Esophagus (tissue), 2 donors: ENCODE measurements at regions not wholly inside any gene's neighbourhood (a gene's known extent, or its start where the extent isn't known, plus 50 kb on each side); places are given as distances from the start of the nearest gene placed in this dataset.

Experiments used
- H3K27ac ChIP-seq, 2 donors: one replicate each; pipeline ENCODE4 v1.5.1; 2013; ENCODE audit warnings: low read depth in 2 of 2, mild to moderate bottlenecking in 2 of 2, inconsistent platforms in 1 of 2, low read length in 1 of 2, moderate library complexity in 1 of 2
- H3K27me3 ChIP-seq, 2 donors: one replicate each; pipeline ENCODE4 v1.6.1; 2013; ENCODE audit warnings: low read length in 2 of 2, control low read depth in 1 of 2, mild to moderate bottlenecking in 1 of 2; ENCODE audit not compliant: insufficient read depth in 2 of 2, control insufficient read depth in 1 of 2
- H3K36me3 ChIP-seq, 2 donors: one replicate each; pipeline ENCODE4 v1.6.1; 2013; ENCODE audit warnings: low read length in 1 of 2; ENCODE audit not compliant: control insufficient read depth in 2 of 2, insufficient read depth in 2 of 2
- H3K4me1 ChIP-seq, 2 donors: one replicate each; pipeline ENCODE4 v1.6.1; 2013; ENCODE audit warnings: low read length in 1 of 2; ENCODE audit not compliant: control insufficient read depth in 2 of 2, insufficient read depth in 2 of 2
- H3K4me3 ChIP-seq, 2 donors: one replicate each; pipeline ENCODE4 v1.5.1; 2013; ENCODE audit warnings: low read length in 2 of 2, mild to moderate bottlenecking in 2 of 2, low read depth in 1 of 2, moderate library complexity in 1 of 2
- H3K9me3 ChIP-seq, 2 donors: one replicate each; pipeline ENCODE4 v1.6.1; 2013; ENCODE audit warnings: mild to moderate bottlenecking in 2 of 2, low read depth in 1 of 2, low read length in 1 of 2, moderate library complexity in 1 of 2; ENCODE audit not compliant: control insufficient read depth in 2 of 2, insufficient read depth in 1 of 2
- WGBS, 2 donors: extraction: QIAGEN DNeasy Blood & Tissue Kit; methylation state at CpG; one replicate each; pipeline ENCODE4 v1.1.7; 2013; 5-methylcytosine and 5-hydroxymethylcytosine counted together
- donor health status: healthy with polysubstance abuse.
- donor health status: Bipolar disorder and iron deficiency.

GRCh38 chr5:142445266-142445665 lies 120.4 kb upstream of the SPRY4 start:
- H3K27me3 ChIP-seq: no peaks in the 10 kb centered on the region
- 92% methylated on average over 5 of the region's 5 CpGs for WGBS, 2 donors
- H3K36me3 ChIP-seq: no peaks in the 10 kb centered on the region
- H3K4me1 ChIP-seq: no peaks in the 10 kb centered on the region
- no peak overlapping the region for H3K27ac ChIP-seq
- no peaks in the 10 kb centered on the region for H3K9me3 ChIP-seq
- H3K4me3 ChIP-seq: no peak overlapping the region

- H3K27me3 ChIP-seq: no peaks in the 10 kb centered on the region
- H3K36me3 ChIP-seq: no peaks in the 10 kb centered on the region
- no peaks in the 10 kb centered on the region for H3K4me1 ChIP-seq
- H3K9me3 ChIP-seq: no peaks in the 10 kb centered on the region
- no peak overlapping the region for H3K4me3 ChIP-seq
- H3K27ac ChIP-seq: no peak overlapping the region
- WGBS, 2 donors: 31 to 44% methylated on average over 12 of the region's 12 CpGs
Measured at GRCh38 chr5:142441616-142442015, 116.8 kb upstream of the SPRY4 start.

DNA sequence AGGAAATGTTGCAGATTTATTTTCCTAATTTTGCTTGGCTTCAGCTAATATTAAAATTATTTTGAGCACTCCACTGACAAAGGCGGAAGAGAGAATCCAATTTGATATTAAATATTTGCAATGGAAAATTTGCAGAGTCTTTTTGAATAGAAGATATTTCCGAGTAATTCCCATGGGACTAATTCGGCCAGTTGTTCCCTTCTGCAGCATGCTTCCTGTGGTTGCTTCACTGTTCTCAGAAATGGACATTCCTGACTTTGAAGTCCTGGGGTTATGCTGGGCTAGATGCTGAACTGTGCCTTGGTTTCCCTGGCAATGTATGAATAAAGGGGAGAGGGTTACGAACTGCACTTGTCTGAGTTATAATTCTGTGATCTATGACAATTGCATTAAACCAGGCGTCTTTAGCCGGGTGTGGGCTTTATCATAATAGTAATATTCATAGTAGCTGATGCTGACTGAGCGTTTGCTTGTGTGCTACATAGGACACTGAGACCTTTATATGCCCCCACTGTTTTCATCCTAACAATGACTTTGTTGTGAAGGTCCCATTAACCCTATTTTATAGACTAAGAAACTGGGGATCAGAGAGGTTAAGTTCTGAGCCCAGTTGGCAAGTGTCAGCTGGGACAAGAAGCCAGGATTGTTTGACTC lies 114.5 kb upstream of the SPRY4 start:
- Histone ChIP-seq H3K27me3 (no peaks in the 10 kb centered on the region), H3K4me3 (no peak overlapping the region), H3K27ac (no peak overlapping the region), H3K4me1 (no peaks in the 10 kb centered on the region), H3K9me3 (no peaks in the 10 kb centered on the region), H3K36me3 (no peaks in the 10 kb centered on the region)
- WGBS, 2 donors: 68 to 74% methylated on average over 7 of the region's 7 CpGs

DNA sequence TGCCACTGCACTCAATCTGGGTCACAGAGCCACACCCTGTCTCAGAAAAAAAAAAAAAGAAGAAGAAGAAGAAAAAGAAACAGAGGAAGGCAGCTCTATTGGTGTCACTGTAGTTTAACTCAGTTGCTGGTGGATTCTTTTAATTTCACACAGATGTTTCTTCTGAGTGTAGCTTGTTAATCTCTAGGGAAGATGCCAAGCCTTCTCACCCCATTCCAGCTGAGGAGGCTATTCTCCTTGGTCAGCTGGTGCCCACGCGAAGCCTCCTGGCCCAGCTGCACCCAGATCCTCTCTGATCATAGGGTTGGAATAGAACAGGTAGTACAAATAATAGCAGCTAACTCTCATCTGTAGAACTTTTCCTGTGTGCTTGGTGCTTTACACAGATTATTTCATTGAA lies 113.8 kb upstream of the SPRY4 start:
- Histone ChIP-seq H3K27ac (no peak overlapping the region), H3K4me1 (no peaks in the 10 kb centered on the region), H3K4me3 (no peak overlapping the region), H3K27me3 (no peaks in the 10 kb centered on the region), H3K36me3 (no peaks in the 10 kb centered on the region), H3K9me3 (no peaks in the 10 kb centered on the region)
- WGBS, 2 donors: 82 to 84% methylated on average over 2 of the region's 2 CpGs

- Histone ChIP-seq H3K36me3 (no peaks in the 10 kb centered on the region), H3K27ac (no peak overlapping the region), H3K27me3 (no peaks in the 10 kb centered on the region), H3K4me3 (no peak overlapping the region), H3K4me1 (peaks cover 0 to 1% of the 10 kb centered on the region in 2 donors), H3K9me3 (no peaks in the 10 kb centered on the region)
- WGBS, 2 donors: 71 to 77% methylated on average over 4 of the region's 4 CpGs
Measured at GRCh38 chr5:142437563-142437962, 112.7 kb upstream of the SPRY4 start.

DNA sequence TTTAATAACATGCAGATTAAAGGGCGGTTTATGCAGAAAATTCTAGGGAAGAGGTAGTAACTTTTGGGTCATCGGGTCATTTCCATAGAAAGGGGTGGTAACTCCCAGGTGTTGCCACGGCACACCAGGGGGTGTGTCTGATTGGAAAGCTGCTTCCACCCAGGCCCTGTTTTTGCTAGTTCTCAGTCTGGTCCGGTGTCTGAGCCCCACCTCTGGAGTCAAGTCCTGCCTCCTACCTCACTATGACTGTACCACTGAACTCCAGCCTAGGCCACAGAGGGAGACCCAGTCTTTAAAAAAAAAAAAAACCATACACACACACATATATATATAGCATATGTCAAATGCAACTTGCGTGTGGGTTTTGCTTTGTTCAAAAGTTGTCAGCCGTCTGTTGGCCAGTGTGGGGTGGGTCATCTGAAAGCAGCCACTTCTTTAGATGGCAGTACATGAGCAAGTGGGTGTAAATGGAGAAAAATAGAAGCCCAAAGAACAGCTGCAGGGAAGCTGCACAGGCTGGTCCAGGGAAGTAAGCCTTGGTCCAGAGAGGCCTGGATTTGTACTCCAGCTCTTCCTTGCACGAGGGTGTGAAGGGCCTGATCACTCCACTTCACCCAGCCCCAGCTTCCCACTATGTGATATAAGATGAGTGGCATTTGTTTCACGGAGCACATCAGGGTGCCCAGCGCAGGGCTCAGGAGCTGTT lies 110.7 kb upstream of the SPRY4 start:
- no peak overlapping the region for H3K27ac ChIP-seq
- no peaks in the 10 kb centered on the region for H3K36me3 ChIP-seq
- H3K4me1 ChIP-seq: peaks cover 0 to 5% of the 10 kb centered on the region in 2 donors
- no peaks in the 10 kb centered on the region for H3K9me3 ChIP-seq
- H3K4me3 ChIP-seq: no peak overlapping the region
- 82 to 88% methylated on average over 9 of the region's 9 CpGs for WGBS, 2 donors
- H3K27me3 ChIP-seq: no peaks in the 10 kb centered on the region

DNA sequence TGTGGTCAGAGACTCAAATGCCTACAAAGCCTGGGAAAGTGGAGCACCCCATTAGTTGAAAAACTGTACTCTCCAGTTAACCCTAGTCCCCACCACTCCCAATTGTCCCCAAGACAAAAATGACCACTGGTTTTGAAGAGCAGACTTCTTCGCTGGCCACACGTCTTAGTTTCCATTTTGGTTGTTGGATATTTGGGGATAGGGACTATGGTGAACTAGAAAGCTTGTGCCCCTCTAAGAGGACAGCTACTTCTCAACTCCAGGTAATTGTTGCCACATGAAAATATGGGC lies 109.4 kb upstream of the SPRY4 start:
- Histone ChIP-seq H3K4me1 (peaks cover 0 to 5% of the 10 kb centered on the region in 2 donors), H3K4me3 (no peak overlapping the region), H3K27ac (no peak overlapping the region), H3K36me3 (no peaks in the 10 kb centered on the region), H3K9me3 (no peaks in the 10 kb centered on the region), H3K27me3 (no peaks in the 10 kb centered on the region)
- 87 to 98% methylated on average over 2 of the region's 2 CpGs for WGBS, 2 donors

DNA sequence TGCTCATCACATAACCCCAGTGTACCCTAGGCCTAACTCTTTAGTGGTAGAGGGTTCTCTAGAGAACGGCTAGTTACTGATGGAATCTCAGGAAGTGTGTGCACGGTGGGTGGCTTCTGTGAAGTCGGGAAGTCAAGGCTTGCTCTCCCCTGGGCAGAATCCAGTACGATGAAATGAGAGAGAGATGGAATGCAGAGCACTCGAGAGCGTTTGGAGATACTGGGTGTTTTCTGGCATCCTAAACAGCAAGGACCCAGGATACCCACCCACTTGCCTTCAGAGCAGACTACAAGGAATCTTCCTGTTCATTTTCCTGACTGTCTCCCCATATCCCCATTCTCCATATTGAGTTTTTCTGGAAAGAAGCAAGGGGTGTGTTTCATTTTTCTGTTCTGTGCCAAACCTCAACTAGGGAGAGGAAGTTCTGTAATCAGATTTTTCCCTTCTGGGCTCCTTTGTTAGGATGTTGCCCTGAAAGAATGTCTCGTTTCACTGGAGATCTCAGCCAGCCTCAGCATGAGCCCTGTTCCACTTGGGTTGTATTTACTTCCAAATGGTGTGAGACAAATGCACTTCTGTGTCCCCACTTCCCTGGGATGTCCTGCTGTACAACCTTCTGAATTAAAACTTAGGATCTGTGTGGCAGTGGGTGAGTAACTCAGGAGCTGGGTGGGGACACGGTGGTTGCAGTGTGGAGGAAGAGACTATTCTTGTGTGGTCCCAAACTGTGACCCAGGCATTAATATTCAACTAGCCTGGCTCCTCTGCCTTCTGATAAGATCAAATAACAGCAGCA lies 108.9 kb upstream of the SPRY4 start:
- Histone ChIP-seq H3K4me1 (peaks cover 0 to 5% of the 10 kb centered on the region in 2 donors), H3K4me3 (no peak overlapping the region), H3K9me3 (no peaks in the 10 kb centered on the region), H3K27ac (no peak overlapping the region), H3K36me3 (no peaks in the 10 kb centered on the region), H3K27me3 (no peaks in the 10 kb centered on the region)
- 41 to 51% methylated on average over 8 of the region's 8 CpGs for WGBS, 2 donors

GRCh38 chr5:142432961-142433360 lies 108.1 kb upstream of the SPRY4 start:
- 44 to 62% methylated on average over 2 of the region's 2 CpGs for WGBS, 2 donors
- no peak overlapping the region for H3K4me3 ChIP-seq
- H3K27ac ChIP-seq: no peak overlapping the region
- H3K4me1 ChIP-seq: peaks cover 0 to 5% of the 10 kb centered on the region in 2 donors
- H3K27me3 ChIP-seq: no peaks in the 10 kb centered on the region
- H3K9me3 ChIP-seq: no peaks in the 10 kb centered on the region
- H3K36me3 ChIP-seq: no peaks in the 10 kb centered on the region
